CD14-positive monocyte (primary cell): ENCODE measurements at regions not wholly inside any gene's neighbourhood (a gene's known extent, or its start where the extent isn't known, plus 50 kb on each side); places are given as distances from the start of the nearest gene placed in this dataset.

Experiments
- DNase-seq, 3 donors: peaks; one replicate each; pipeline ENCODE4 v3.0.0-alpha.2; 2011 to 2022
- H2AFZ ChIP-seq: 2 replicates; pipeline ENCODE4 v1.6.0; 2012; ENCODE audit warnings: mild to moderate bottlenecking, low read depth, low read length, inconsistent platforms; ENCODE audit not compliant: insufficient read depth, poor library complexity, severe bottlenecking
- H3K27ac ChIP-seq, 2 donors: 1 replicate in 1 of 2; 2 replicates in 1 of 2; pipeline ENCODE4 v1.5.1; 2012 to 2013; ENCODE audit warnings: low read length in 2 of 2, control low read depth in 1 of 2, inconsistent platforms in 1 of 2, low read depth in 1 of 2, mild to moderate bottlenecking in 1 of 2
- H3K27me3 ChIP-seq, 2 donors: one replicate each; pipeline versions ENCODE4 v1.6.0 to v1.6.1; 2011 to 2013; ENCODE audit warnings: low read length in 2 of 2; ENCODE audit not compliant: control insufficient read depth in 2 of 2, insufficient read depth in 2 of 2
- H3K36me3 ChIP-seq, 2 donors: replicated peaks in 1 of 2; 1 replicate in 1 of 2; 2 replicates in 1 of 2; pipeline versions ENCODE4 v1.5.1 to v1.6.1; 2012 to 2013; ENCODE audit warnings: low read length in 2 of 2, control low read depth in 1 of 2, inconsistent platforms in 1 of 2, mild to moderate bottlenecking in 1 of 2; ENCODE audit not compliant: insufficient read depth in 2 of 2, control insufficient read depth in 1 of 2
- H3K4me1 ChIP-seq, 2 donors: 1 replicate in 1 of 2; 2 replicates in 1 of 2; pipeline versions ENCODE4 v1.5.1 to v1.6.1; 2012 to 2013; ENCODE audit warnings: low read length in 2 of 2, control low read depth in 1 of 2, inconsistent platforms in 1 of 2, mild to moderate bottlenecking in 1 of 2, moderate library complexity in 1 of 2; ENCODE audit not compliant: insufficient read depth in 2 of 2, control insufficient read depth in 1 of 2
- H3K4me2 ChIP-seq: replicated peaks from 2 replicates; pipeline ENCODE3; 2012; ENCODE audit warnings: low read length, moderate library complexity, mild to moderate bottlenecking; ENCODE audit not compliant: poor library complexity, severe bottlenecking; ENCODE audit errors: extremely low read depth
- H3K4me3 ChIP-seq, 3 experiments: fragments of 200-600 bp in 1 of 3; sonication (generic) in 1 of 3; replicated peaks in 1 of 3; 1 replicate in 2 of 3; 2 replicates in 1 of 3; pipeline ENCODE4 v1.5.1; 2011 to 2013; ENCODE audit warnings: low read length in 3 of 3, mild to moderate bottlenecking in 3 of 3, control low read depth in 2 of 3, low read depth in 2 of 3, inconsistent platforms in 1 of 3, moderate library complexity in 1 of 3
- H3K79me2 ChIP-seq: 2 replicates; pipeline ENCODE4 v1.6.0; 2012; ENCODE audit warnings: mild to moderate bottlenecking, control low read depth, inconsistent platforms, low read length, moderate library complexity; ENCODE audit not compliant: insufficient read depth
- H3K9ac ChIP-seq: 2 replicates; pipeline ENCODE4 v1.6.0; 2017; ENCODE audit warnings: low read length, mild to moderate bottlenecking; ENCODE audit not compliant: insufficient read depth, poor library complexity, severe bottlenecking
- H3K9me3 ChIP-seq, 2 donors: replicated peaks in 1 of 2; 1 replicate in 1 of 2; 2 replicates in 1 of 2; pipeline versions ENCODE4 v1.5.1 to v1.6.1; 2012 to 2013; ENCODE audit warnings: low read length in 2 of 2, control low read depth in 1 of 2; ENCODE audit not compliant: control insufficient read depth in 1 of 2, insufficient read depth in 1 of 2
- H4K20me1 ChIP-seq: 2 replicates; pipeline ENCODE4 v1.6.0; 2012; ENCODE audit warnings: mild to moderate bottlenecking, low read length, control low read depth, moderate library complexity; ENCODE audit not compliant: insufficient read depth
- H3K27ac Mint-ChIP-seq, 7 donors: one replicate each; pipeline ENCODE4 v1.8.0; 2020; ENCODE audit warnings: mild to moderate bottlenecking in 7 of 7, mixed read lengths in 7 of 7, moderate library complexity in 6 of 7, inconsistent platforms in 2 of 7
- H3K27me3 Mint-ChIP-seq, 3 donors: one replicate each; pipeline ENCODE4 v1.8.0; 2021 to 2022; ENCODE audit warnings: low read depth in 3 of 3, mild to moderate bottlenecking in 3 of 3, mixed read lengths in 3 of 3, moderate library complexity in 3 of 3, inconsistent platforms in 1 of 3
- H3K36me3 Mint-ChIP-seq, 2 donors: one replicate each; pipeline ENCODE4 v1.8.0; 2020; ENCODE audit warnings: mixed read lengths in 2 of 2, inconsistent platforms in 1 of 2, mild to moderate bottlenecking in 1 of 2
- H3K4me1 Mint-ChIP-seq: one replicate; pipeline ENCODE4 v1.8.0; 2020; ENCODE audit warnings: mild to moderate bottlenecking, mixed read lengths
- H3K4me3 Mint-ChIP-seq, 2 donors: one replicate each; pipeline ENCODE4 v1.8.0; 2020; ENCODE audit warnings: mild to moderate bottlenecking in 2 of 2, mixed read lengths in 2 of 2, moderate library complexity in 1 of 2
- H3K9me3 Mint-ChIP-seq, 7 donors: one replicate each; pipeline ENCODE4 v1.8.0; 2020 to 2022; ENCODE audit warnings: mixed read lengths in 7 of 7, mild to moderate bottlenecking in 6 of 7, moderate library complexity in 6 of 7, inconsistent platforms in 2 of 7
- CTCF ChIP-seq: fragments of 200-600 bp; IDR thresholded peaks from one replicate; pipeline ENCODE4 v1.8.0; 2022; ENCODE audit warnings: antibody characterized with exemption, mild to moderate bottlenecking
- WGBS: methylation state at CpG from one replicate; pipeline ENCODE4 v1.1.5; 2013; ENCODE audit warnings: missing lambda C conversion rate; ENCODE audit not compliant: insufficient coverage; 5-methylcytosine and 5-hydroxymethylcytosine counted together
- intact Hi-C, 2 donors: fragments of 100-400 bp; cut with micrococcal nuclease; formaldehyde crosslinking; loops; one replicate each; pipeline versions ENCODE4 v1.15.0 to v1.15.1; 2023

- Histone ChIP-seq H3K4me1 (no peaks in the 10 kb centered on the region), H3K27me3 (no peaks in the 10 kb centered on the region), H3K79me2 (no peaks in the 10 kb centered on the region), H3K4me3 (no peak overlapping the region), H3K36me3 (no peaks in the 10 kb centered on the region), H3K27ac (no peak overlapping the region), H3K4me2 (no peak overlapping the region), H2AFZ (no peak overlapping the region), H3K9me3 (peaks cover 0 to under 1% of the 10 kb centered on the region in 2 donors), H4K20me1 (no peaks in the 10 kb centered on the region), H3K9ac (no peak overlapping the region)
- WGBS: 19% methylated on average over 2 of the region's 5 CpGs
- TF ChIP-seq CTCF: no peak
- intact Hi-C loops: no loop called here
- no peak overlapping the region for H3K27ac Mint-ChIP-seq
- peaks cover under 1% of the 10 kb centered on the region for H3K4me1 Mint-ChIP-seq
- no peak overlapping the region for H3K4me3 Mint-ChIP-seq
- H3K9me3 Mint-ChIP-seq: peaks cover 0 to 9% (median 6%) of the 10 kb centered on the region in 7 donors
- DNase-seq: no peak
- H3K27me3 Mint-ChIP-seq: peaks cover 0 to 4% (median 0%) of the 10 kb centered on the region in 3 donors
- no peaks in the 10 kb centered on the region for H3K36me3 Mint-ChIP-seq
These were observed 95.7 kb downstream of the MAIP1 start for GRCh38 chr2:200050921-200051610.

GRCh38 chr2:200051611-200051945 is 96.2 kb downstream of the MAIP1 start:
- H3K27ac ChIP-seq: no peak overlapping the region
- no peaks in the 10 kb centered on the region for H3K36me3 ChIP-seq
- H3K4me2 ChIP-seq: no peak overlapping the region
- no peaks in the 10 kb centered on the region for H3K4me1 ChIP-seq
- 80% methylated on average over 1 of the region's 2 CpGs for WGBS
- H3K9me3 ChIP-seq: no peaks in the 10 kb centered on the region
- H4K20me1 ChIP-seq: no peaks in the 10 kb centered on the region
- H2AFZ ChIP-seq: no peak overlapping the region
- Mint-ChIP-seq H3K9me3 (peaks cover 0 to 5% (median 4%) of the 10 kb centered on the region in 7 donors), H3K4me1 (peaks cover 2% of the 10 kb centered on the region), H3K36me3 (no peaks in the 10 kb centered on the region), H3K4me3 (no peak overlapping the region), H3K27me3 (peaks cover 0 to 4% (median 0%) of the 10 kb centered on the region in 3 donors), H3K27ac (no peak overlapping the region)
- no peak overlapping the region for H3K9ac ChIP-seq
- no peak for TF ChIP-seq CTCF
- no peak for DNase-seq
- no peaks in the 10 kb centered on the region for H3K27me3 ChIP-seq
- H3K4me3 ChIP-seq: no peak overlapping the region
- H3K79me2 ChIP-seq: no peaks in the 10 kb centered on the region
- intact Hi-C loops: no loop called here
